ENCODE measurements at regions not wholly inside any gene's neighbourhood (a gene's known extent, or its start where the extent isn't known, plus 50 kb on each side); places are given as distances from the start of the nearest gene placed in this dataset.
"Not testable (repeated sequence)": the region's sequence is repeated elsewhere in the genome, so short reads cannot be mapped to it uniquely, and the experiment has no call there.

DNA sequence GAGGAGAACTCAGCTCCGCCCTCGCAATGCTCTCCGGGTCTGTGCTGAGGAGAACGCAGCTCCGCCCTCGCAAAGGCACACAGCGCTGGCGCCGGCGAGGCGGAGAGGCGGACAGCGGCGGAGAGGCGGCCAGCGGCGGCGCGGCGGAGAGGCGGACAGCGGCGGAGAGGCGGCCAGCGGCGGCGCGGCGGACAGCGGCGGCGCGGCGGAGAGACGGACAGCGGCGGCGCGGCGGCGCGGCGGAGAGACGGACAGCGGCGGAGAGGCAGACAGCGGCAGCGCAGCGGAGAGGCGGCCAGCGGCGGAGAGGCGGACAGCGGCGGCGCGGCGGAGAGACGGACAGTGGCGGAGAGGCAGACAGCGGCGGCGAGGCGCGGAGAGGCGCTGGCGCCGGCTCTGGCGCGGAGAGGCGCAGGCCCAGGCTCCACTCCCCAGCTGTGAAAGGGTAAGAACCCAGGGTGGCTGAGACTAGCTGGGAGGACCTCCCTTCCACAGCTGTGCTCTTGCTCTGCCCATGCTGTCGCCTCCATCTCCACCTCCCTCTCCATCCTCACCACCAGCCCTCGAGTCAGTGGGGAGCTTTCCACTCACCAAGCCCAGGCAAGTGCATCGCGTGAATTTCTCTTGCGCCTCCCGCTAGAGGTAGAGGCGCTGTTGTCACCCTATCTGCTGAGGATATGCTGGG is 2879.9 kb downstream of the RPIA start:
- H3K9ac ChIP-seq (ENCODE audit: low read length in 5 of 5); H3K27ac ChIP-seq (ENCODE audit: low read depth, low read length); H3K36me3 ChIP-seq (ENCODE audit: control insufficient read depth in 5 of 5, insufficient read depth in 5 of 5, low read length in 5 of 5); H3K4me1 ChIP-seq (ENCODE audit: control insufficient read depth in 5 of 5, insufficient read depth in 5 of 5, low read length in 5 of 5); H3K9me3 ChIP-seq (ENCODE audit: control insufficient read depth in 5 of 5, low read length in 5 of 5); H3K27me3 ChIP-seq (ENCODE audit: control insufficient read depth in 5 of 5, insufficient read depth in 4 of 5, low read length in 5 of 5): not testable (repeated sequence)
- H3K4me3 ChIP-seq (ENCODE audit: low read depth in 1 of 5, low read length in 5 of 5), result peak overlapping the region in 3 of 5 donors; percentile 37 to 69 (median 69)

DNA sequence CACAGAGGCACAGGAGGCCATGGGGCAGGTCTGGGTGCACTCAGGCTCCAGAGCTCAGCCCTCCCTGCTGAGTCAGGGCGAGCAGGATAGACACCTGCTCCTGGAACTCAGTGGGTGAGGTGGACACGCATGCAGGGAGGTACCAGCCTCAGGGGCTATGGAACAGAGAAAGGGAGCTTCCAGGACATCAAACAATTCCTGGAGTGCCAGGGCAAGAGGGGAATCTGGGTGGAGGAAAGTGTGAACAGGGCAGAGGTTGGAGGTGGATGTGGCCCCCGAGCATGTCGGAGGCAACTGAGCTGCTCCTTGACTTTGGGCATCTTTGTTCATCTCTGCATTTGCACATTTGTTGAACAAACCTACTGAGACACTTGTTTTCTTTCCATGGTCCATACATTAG is 2881.5 kb downstream of the RPIA start:
- not testable (repeated sequence) for H3K27ac ChIP-seq (ENCODE audit: low read depth, low read length); H3K4me1 ChIP-seq (ENCODE audit: control insufficient read depth in 5 of 5, insufficient read depth in 5 of 5, low read length in 5 of 5); H3K9ac ChIP-seq (ENCODE audit: low read length in 5 of 5); H3K36me3 ChIP-seq (ENCODE audit: control insufficient read depth in 5 of 5, insufficient read depth in 5 of 5, low read length in 5 of 5); H3K27me3 ChIP-seq (ENCODE audit: control insufficient read depth in 5 of 5, insufficient read depth in 4 of 5, low read length in 5 of 5); H3K9me3 ChIP-seq (ENCODE audit: control insufficient read depth in 5 of 5, low read length in 5 of 5); H3K4me3 ChIP-seq (ENCODE audit: low read depth in 1 of 5, low read length in 5 of 5)

DNA sequence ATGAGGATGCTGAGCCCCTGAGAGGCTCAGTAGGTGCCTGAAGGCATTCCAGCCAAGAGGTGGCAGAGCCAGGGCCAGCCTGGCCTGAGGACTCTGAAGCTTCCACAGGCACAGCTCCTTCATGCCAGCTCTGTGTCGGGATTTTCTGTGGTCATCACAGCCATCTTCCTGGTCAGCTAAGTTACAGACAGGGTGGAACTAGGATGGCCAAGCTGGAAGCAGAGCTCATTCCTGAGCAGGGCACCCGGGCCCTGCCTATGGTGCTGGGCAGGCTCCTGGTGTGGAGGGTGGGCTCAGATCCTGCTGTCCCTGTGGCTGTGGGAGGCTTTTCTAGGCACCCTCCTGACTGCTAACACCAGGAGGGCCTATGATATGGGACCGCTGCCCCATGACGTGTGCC is 2882.3 kb downstream of the RPIA start:
- not testable (repeated sequence) for H3K9ac ChIP-seq (ENCODE audit: low read length in 5 of 5); H3K9me3 ChIP-seq (ENCODE audit: control insufficient read depth in 5 of 5, low read length in 5 of 5); H3K4me3 ChIP-seq (ENCODE audit: low read depth in 1 of 5, low read length in 5 of 5); H3K36me3 ChIP-seq (ENCODE audit: control insufficient read depth in 5 of 5, insufficient read depth in 5 of 5, low read length in 5 of 5); H3K4me1 ChIP-seq (ENCODE audit: control insufficient read depth in 5 of 5, insufficient read depth in 5 of 5, low read length in 5 of 5); H3K27ac ChIP-seq (ENCODE audit: low read depth, low read length); H3K27me3 ChIP-seq (ENCODE audit: control insufficient read depth in 5 of 5, insufficient read depth in 4 of 5, low read length in 5 of 5)

- not testable (repeated sequence) for H3K9ac ChIP-seq (ENCODE audit: low read length in 5 of 5); H3K4me1 ChIP-seq (ENCODE audit: control insufficient read depth in 5 of 5, insufficient read depth in 5 of 5, low read length in 5 of 5); H3K27me3 ChIP-seq (ENCODE audit: control insufficient read depth in 5 of 5, insufficient read depth in 4 of 5, low read length in 5 of 5); H3K27ac ChIP-seq (ENCODE audit: low read depth, low read length); H3K4me3 ChIP-seq (ENCODE audit: low read depth in 1 of 5, low read length in 5 of 5); H3K36me3 ChIP-seq (ENCODE audit: control insufficient read depth in 5 of 5, insufficient read depth in 5 of 5, low read length in 5 of 5); H3K9me3 ChIP-seq (ENCODE audit: control insufficient read depth in 5 of 5, low read length in 5 of 5)
Measured at GRCh38 chr2:91574255-91574654, 2882.8 kb downstream of the RPIA start.

DNA sequence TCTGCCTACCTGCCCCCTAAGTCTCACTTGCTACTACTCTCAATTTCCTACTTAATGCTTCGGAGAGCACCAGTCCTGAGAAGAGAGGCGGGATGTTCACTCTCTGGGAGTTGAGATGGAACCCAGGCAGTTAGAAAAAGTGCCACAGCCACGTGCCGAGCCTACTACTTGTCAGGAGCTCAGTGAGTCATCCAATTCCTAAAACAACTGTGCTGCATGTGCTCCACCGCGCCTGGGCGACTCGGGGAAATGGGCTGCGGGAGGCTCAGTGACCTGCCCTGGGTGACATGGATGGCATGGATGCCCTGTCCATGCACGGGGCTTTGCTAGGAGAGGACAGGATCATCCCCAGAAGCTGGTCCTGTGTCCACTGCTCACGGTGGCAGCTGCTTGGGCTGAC is 2884.2 kb downstream of the RPIA start:
- H3K4me3 ChIP-seq (ENCODE audit: low read depth in 1 of 5, low read length in 5 of 5), result not testable (repeated sequence)

DNA sequence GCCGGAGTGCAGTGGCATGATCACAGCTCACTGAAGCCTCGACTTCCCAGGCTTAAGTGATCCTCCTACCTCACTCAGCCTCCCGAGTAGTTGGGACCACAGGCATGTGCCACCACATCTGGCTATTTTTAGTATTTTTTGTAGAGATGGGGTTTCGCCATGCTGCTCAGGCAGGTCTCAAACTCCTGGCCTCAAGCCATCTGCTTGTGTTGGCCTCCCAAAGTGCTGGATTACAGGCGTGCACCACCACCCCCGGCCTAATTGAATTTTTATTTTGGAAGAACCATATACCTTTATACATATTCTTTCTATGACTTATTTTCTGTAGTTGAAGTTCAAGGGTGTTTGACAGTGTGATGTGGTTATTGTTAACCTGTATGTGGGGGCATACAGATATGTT is 2885.9 kb downstream of the RPIA start:
- H3K27ac ChIP-seq (ENCODE audit: low read depth, low read length); H3K4me3 ChIP-seq (ENCODE audit: low read depth in 1 of 5, low read length in 5 of 5); H3K9me3 ChIP-seq (ENCODE audit: control insufficient read depth in 5 of 5, low read length in 5 of 5); H3K36me3 ChIP-seq (ENCODE audit: control insufficient read depth in 5 of 5, insufficient read depth in 5 of 5, low read length in 5 of 5); H3K9ac ChIP-seq (ENCODE audit: low read length in 5 of 5); H3K27me3 ChIP-seq (ENCODE audit: control insufficient read depth in 5 of 5, insufficient read depth in 4 of 5, low read length in 5 of 5); H3K4me1 ChIP-seq (ENCODE audit: control insufficient read depth in 5 of 5, insufficient read depth in 5 of 5, low read length in 5 of 5): not testable (repeated sequence)

More for the DNA sequence above, 2884.2 kb downstream of the RPIA start:
- H3K27me3 ChIP-seq (ENCODE audit: control insufficient read depth in 5 of 5, insufficient read depth in 4 of 5, low read length in 5 of 5); H3K9me3 ChIP-seq (ENCODE audit: control insufficient read depth in 5 of 5, low read length in 5 of 5); H3K36me3 ChIP-seq (ENCODE audit: control insufficient read depth in 5 of 5, insufficient read depth in 5 of 5, low read length in 5 of 5); H3K27ac ChIP-seq (ENCODE audit: low read depth, low read length); H3K4me1 ChIP-seq (ENCODE audit: control insufficient read depth in 5 of 5, insufficient read depth in 5 of 5, low read length in 5 of 5); H3K9ac ChIP-seq (ENCODE audit: low read length in 5 of 5): not testable (repeated sequence)

DNA sequence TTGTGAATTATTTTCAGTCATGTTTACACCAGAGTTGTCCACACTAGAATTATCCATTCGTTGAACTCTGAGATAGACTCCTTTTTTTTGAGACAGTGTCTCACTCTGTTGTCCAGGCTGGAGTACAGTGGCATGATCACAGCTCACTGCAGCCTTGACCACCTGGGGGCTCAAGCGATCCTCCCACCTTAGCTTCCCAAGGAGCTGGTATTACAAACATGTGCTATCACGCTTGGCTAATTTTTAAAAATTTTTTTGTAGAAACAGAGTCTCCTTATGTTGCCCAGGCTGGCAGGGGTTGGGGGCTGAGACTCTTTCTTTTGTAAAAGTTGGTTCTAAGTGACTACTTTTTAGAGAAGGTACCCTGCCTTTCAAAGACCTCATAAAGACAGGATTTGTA is 2887.2 kb downstream of the RPIA start:
- not testable (repeated sequence) for H3K9me3 ChIP-seq (ENCODE audit: control insufficient read depth in 5 of 5, low read length in 5 of 5); H3K4me1 ChIP-seq (ENCODE audit: control insufficient read depth in 5 of 5, insufficient read depth in 5 of 5, low read length in 5 of 5); H3K36me3 ChIP-seq (ENCODE audit: control insufficient read depth in 5 of 5, insufficient read depth in 5 of 5, low read length in 5 of 5); H3K27ac ChIP-seq (ENCODE audit: low read depth, low read length); H3K27me3 ChIP-seq (ENCODE audit: control insufficient read depth in 5 of 5, insufficient read depth in 4 of 5, low read length in 5 of 5); H3K9ac ChIP-seq (ENCODE audit: low read length in 5 of 5); H3K4me3 ChIP-seq (ENCODE audit: low read depth in 1 of 5, low read length in 5 of 5)

GRCh38 chr2:91579555-91579954 is 2888.1 kb downstream of the RPIA start:
- H3K9ac ChIP-seq (ENCODE audit: low read length in 5 of 5); H3K27ac ChIP-seq (ENCODE audit: low read depth, low read length); H3K4me1 ChIP-seq (ENCODE audit: control insufficient read depth in 5 of 5, insufficient read depth in 5 of 5, low read length in 5 of 5); H3K27me3 ChIP-seq (ENCODE audit: control insufficient read depth in 5 of 5, insufficient read depth in 4 of 5, low read length in 5 of 5); H3K4me3 ChIP-seq (ENCODE audit: low read depth in 1 of 5, low read length in 5 of 5); H3K9me3 ChIP-seq (ENCODE audit: control insufficient read depth in 5 of 5, low read length in 5 of 5); H3K36me3 ChIP-seq (ENCODE audit: control insufficient read depth in 5 of 5, insufficient read depth in 5 of 5, low read length in 5 of 5): not testable (repeated sequence)

DNA sequence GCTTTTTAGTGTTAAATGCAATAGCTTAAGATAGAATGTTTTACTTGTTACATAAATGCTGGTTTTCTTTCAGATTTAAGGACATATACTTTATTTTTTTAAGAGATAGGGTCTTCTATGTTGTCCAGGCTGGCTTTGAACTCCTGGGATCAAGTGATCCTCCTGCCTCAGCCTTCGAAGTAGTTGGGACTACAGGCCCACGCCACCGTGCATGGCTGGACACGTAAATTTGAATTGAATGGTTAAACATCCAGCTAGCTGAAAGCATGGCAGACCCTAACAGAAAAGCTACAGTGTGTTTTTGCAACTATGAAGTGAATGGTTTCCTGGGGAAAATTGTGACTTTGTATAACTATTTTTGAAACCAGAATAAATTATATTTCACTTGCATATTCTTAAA is 2888.6 kb downstream of the RPIA start:
- not testable (repeated sequence) for H3K4me1 ChIP-seq (ENCODE audit: control insufficient read depth in 5 of 5, insufficient read depth in 5 of 5, low read length in 5 of 5); H3K27ac ChIP-seq (ENCODE audit: low read depth, low read length); H3K27me3 ChIP-seq (ENCODE audit: control insufficient read depth in 5 of 5, insufficient read depth in 4 of 5, low read length in 5 of 5); H3K9me3 ChIP-seq (ENCODE audit: control insufficient read depth in 5 of 5, low read length in 5 of 5); H3K4me3 ChIP-seq (ENCODE audit: low read depth in 1 of 5, low read length in 5 of 5); H3K36me3 ChIP-seq (ENCODE audit: control insufficient read depth in 5 of 5, insufficient read depth in 5 of 5, low read length in 5 of 5); H3K9ac ChIP-seq (ENCODE audit: low read length in 5 of 5)

DNA sequence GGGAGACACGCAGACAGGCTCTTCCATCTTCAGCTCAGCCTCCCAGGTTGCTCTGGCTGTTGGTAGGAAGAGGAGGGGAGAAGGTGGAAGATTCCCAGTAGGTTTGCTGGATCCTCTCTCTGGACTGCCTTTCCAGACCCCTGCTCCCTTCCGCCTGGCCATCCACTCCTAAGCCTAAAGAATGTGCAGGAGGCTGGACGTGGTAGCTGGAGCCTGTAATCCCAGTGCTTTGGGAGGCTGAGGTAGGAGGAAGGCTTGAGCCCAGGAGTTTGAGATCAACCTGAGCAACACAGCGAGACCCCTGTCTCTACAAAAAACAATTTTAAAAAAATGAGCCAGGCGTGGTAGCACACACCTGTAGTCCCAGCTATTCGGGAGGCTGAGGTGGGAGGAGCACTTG is 2895.6 kb downstream of the RPIA start:
- not testable (repeated sequence) for H3K9me3 ChIP-seq (ENCODE audit: control insufficient read depth in 5 of 5, low read length in 5 of 5); H3K4me1 ChIP-seq (ENCODE audit: control insufficient read depth in 5 of 5, insufficient read depth in 5 of 5, low read length in 5 of 5); H3K9ac ChIP-seq (ENCODE audit: low read length in 5 of 5); H3K36me3 ChIP-seq (ENCODE audit: control insufficient read depth in 5 of 5, insufficient read depth in 5 of 5, low read length in 5 of 5); H3K4me3 ChIP-seq (ENCODE audit: low read depth in 1 of 5, low read length in 5 of 5); H3K27ac ChIP-seq (ENCODE audit: low read depth, low read length); H3K27me3 ChIP-seq (ENCODE audit: control insufficient read depth in 5 of 5, insufficient read depth in 4 of 5, low read length in 5 of 5)

GRCh38 chr2:91587908-91588535 is 2896.5 kb downstream of the RPIA start:
- not testable (repeated sequence) for H3K27ac ChIP-seq (ENCODE audit: low read depth, low read length); H3K36me3 ChIP-seq (ENCODE audit: control insufficient read depth in 5 of 5, insufficient read depth in 5 of 5, low read length in 5 of 5); H3K9me3 ChIP-seq (ENCODE audit: control insufficient read depth in 5 of 5, low read length in 5 of 5); H3K4me1 ChIP-seq (ENCODE audit: control insufficient read depth in 5 of 5, insufficient read depth in 5 of 5, low read length in 5 of 5); H3K4me3 ChIP-seq (ENCODE audit: low read depth in 1 of 5, low read length in 5 of 5); H3K9ac ChIP-seq (ENCODE audit: low read length in 5 of 5); H3K27me3 ChIP-seq (ENCODE audit: control insufficient read depth in 5 of 5, insufficient read depth in 4 of 5, low read length in 5 of 5)
